Parathyroid adenoma (tissue), 2 donors: ENCODE measurements at regions not wholly inside any gene's neighbourhood (a gene's known extent, or its start where the extent isn't known, plus 50 kb on each side); places are given as distances from the start of the nearest gene placed in this dataset.

Source experiments
- H2AFZ ChIP-seq: fragments of 300-600 bp; sonication (generic); one replicate; pipeline ENCODE4 v1.7.0; 2017; ENCODE audit warnings: antibody characterized with exemption, mild to moderate bottlenecking
- H3K27ac ChIP-seq: fragments of 300-600 bp; sonication (generic); one replicate; pipeline ENCODE4 v1.7.0; 2017
- H3K27me3 ChIP-seq: fragments of 300-600 bp; sonication (generic); one replicate; pipeline ENCODE4 v1.7.0; 2017; ENCODE audit warnings: low read length; ENCODE audit not compliant: control insufficient read depth, insufficient read depth
- H3K36me3 ChIP-seq: fragments of 300-600 bp; sonication (generic); one replicate; pipeline ENCODE4 v1.7.0; 2017; ENCODE audit warnings: low read length; ENCODE audit not compliant: control insufficient read depth, insufficient read depth
- H3K4me1 ChIP-seq: fragments of 300-600 bp; sonication (generic); one replicate; pipeline ENCODE4 v1.7.0; 2017; ENCODE audit warnings: control low read depth
- H3K4me2 ChIP-seq: fragments of 300-600 bp; sonication (generic); one replicate; pipeline ENCODE4 v1.7.0; 2017; ENCODE audit warnings: low read length
- H3K4me3 ChIP-seq: fragments of 300-600 bp; sonication (generic); one replicate; pipeline ENCODE4 v1.7.0; 2017; ENCODE audit warnings: low read depth, low read length
- H3K79me2 ChIP-seq: fragments of 300-600 bp; sonication (generic); one replicate; pipeline ENCODE4 v1.7.0; 2017; ENCODE audit warnings: control low read depth
- H3K9ac ChIP-seq: fragments of 300-600 bp; sonication (generic); one replicate; pipeline ENCODE4 v1.7.0; 2017; ENCODE audit warnings: mild to moderate bottlenecking
- H3K9me3 ChIP-seq: fragments of 300-600 bp; sonication (generic); one replicate; pipeline ENCODE4 v1.7.0; 2017; ENCODE audit warnings: low read length; ENCODE audit not compliant: control insufficient read depth
- CTCF ChIP-seq: fragments of 300-600 bp; sonication (generic); IDR thresholded peaks from one replicate; pipeline ENCODE4 v1.7.0; 2017; ENCODE audit warnings: antibody characterized with exemption, mild to moderate bottlenecking
- donor health status: primary hyperparathyroidism.

GRCh38 chr5:71945436-71945835, 161.8 kb upstream of the MAP1B start:
- Histone ChIP-seq H3K4me2 (no peak overlapping the region), H3K79me2 (no peaks in the 10 kb centered on the region), H3K9ac (no peak overlapping the region), H3K4me3 (no peak overlapping the region), H3K9me3 (no peaks in the 10 kb centered on the region), H2AFZ (no peak overlapping the region), H3K27me3 (no peaks in the 10 kb centered on the region), H3K27ac (no peak overlapping the region), H3K36me3 (no peaks in the 10 kb centered on the region), H3K4me1 (no peaks in the 10 kb centered on the region)
- no peak for TF ChIP-seq CTCF

DNA sequence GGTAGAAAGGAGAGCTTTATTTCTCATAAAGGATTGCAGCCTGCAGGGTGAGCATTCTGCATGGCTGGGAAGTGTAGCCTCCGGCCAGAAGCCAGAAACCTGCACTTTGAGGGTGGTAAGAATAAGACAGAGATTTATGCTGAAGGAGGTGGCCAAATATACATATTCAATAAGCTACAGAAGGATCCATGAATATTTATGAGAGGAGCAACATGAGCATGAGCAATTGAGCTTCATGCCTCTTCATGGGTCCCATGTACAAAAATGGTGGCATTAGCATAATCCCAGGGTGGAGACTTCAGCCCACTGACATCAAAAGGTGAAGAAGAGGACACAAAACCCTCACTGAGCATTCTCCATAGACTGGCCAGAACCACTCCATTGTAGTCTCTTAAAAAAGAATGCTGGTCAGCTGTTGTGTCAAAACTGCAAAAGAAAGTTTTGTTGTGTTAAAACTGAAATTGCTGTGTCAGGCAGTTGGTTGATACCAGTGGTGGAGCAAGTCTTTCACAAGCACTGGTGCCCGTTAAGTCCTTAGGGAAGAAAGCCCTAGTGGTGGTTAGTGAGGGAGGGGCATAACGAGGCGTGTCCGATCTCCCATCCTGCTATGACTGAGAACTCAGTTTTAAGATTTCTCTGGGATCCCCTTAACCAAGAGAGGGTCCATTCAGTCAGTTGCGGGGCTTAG, 160.8 kb upstream of the MAP1B start:
- no peak overlapping the region for H3K4me2 ChIP-seq
- no peaks in the 10 kb centered on the region for H3K79me2 ChIP-seq
- no peak overlapping the region for H3K27ac ChIP-seq
- H3K9me3 ChIP-seq, result no peaks in the 10 kb centered on the region
- H3K4me3 ChIP-seq, result no peak overlapping the region
- H3K27me3 ChIP-seq, result no peaks in the 10 kb centered on the region
- no peak for TF ChIP-seq CTCF
- H3K4me1 ChIP-seq, result no peaks in the 10 kb centered on the region
- no peak overlapping the region for H2AFZ ChIP-seq
- H3K9ac ChIP-seq, result no peak overlapping the region
- no peaks in the 10 kb centered on the region for H3K36me3 ChIP-seq

DNA sequence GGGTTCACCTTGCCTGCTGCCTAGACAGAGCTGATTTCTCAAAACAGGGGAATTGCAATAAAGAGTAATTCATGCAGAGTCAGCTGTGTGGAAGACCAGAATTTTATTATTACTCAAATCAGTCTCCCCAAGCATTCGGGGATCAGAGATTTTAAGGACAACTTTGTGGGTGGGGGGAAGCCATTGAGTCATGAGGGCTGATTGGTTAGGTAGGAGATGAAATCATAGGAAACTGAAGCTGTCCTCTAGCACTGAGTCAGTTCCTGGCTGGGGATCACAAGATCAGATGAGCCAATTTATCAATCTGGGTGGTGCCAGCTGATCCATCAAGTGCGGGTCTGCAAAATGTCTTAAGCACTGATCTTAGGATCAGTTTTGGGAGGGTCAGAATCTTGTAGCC, 159.1 kb upstream of the MAP1B start:
- no peaks in the 10 kb centered on the region for H3K27me3 ChIP-seq

DNA sequence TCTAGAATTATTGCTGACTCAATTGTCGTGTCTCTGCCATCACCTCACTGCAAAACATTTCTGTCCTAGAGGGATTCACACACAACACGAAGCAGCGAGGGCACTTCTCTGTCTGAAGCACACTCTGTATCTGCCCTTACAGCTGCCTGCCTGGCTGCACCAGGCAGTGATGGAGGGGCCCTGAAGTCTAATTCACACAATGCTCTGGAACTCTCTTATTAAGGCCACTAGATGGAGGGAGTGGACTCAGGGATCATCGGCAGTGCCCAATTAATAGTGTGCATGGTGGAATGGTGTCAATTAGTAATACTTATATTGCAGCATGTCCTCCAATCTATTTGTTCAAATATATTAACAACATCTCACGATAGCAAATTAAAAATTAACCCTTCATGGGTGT, 157.5 kb upstream of the MAP1B start:
- Histone ChIP-seq H2AFZ (no peak overlapping the region), H3K27ac (no peak overlapping the region), H3K36me3 (no peaks in the 10 kb centered on the region), H3K4me3 (no peak overlapping the region), H3K4me2 (no peak overlapping the region), H3K9ac (no peak overlapping the region), H3K4me1 (no peaks in the 10 kb centered on the region), H3K9me3 (no peaks in the 10 kb centered on the region), H3K79me2 (no peaks in the 10 kb centered on the region), H3K27me3 (no peaks in the 10 kb centered on the region)
- no peak for TF ChIP-seq CTCF

More for the DNA sequence above, 159.1 kb upstream of the MAP1B start:
- Histone ChIP-seq H3K36me3 (no peaks in the 10 kb centered on the region), H3K9ac (no peak overlapping the region), H3K9me3 (no peaks in the 10 kb centered on the region), H2AFZ (no peak overlapping the region), H3K79me2 (no peaks in the 10 kb centered on the region), H3K4me1 (no peaks in the 10 kb centered on the region), H3K4me2 (no peak overlapping the region), H3K4me3 (no peak overlapping the region), H3K27ac (no peak overlapping the region)
- no peak for TF ChIP-seq CTCF

- Histone ChIP-seq H3K27ac (no peak overlapping the region), H3K4me2 (no peak overlapping the region), H3K36me3 (no peaks in the 10 kb centered on the region), H3K4me1 (no peaks in the 10 kb centered on the region), H3K79me2 (no peaks in the 10 kb centered on the region), H3K9ac (no peak overlapping the region), H3K27me3 (no peaks in the 10 kb centered on the region), H3K9me3 (no peaks in the 10 kb centered on the region), H3K4me3 (no peak overlapping the region), H2AFZ (no peak overlapping the region)
- TF ChIP-seq CTCF, result no peak
These were observed 153.4 kb upstream of the MAP1B start for GRCh38 chr5:71953866-71954265.
